SHP77 (cell line): ENCODE measurements at regions not wholly inside any gene's neighbourhood (a gene's known extent, or its start where the extent isn't known, plus 50 kb on each side); places are given as distances from the start of the nearest gene placed in this dataset.
A peak's percentile ranks its signal among the peaks of the same experiment; 100 is the strongest.

Experiments used
- DNase-seq, 2 experiments: peaks; one replicate each; lab custom pipeline; 2025; lab: John Stamatoyannopoulos, UW

GRCh38 chr4:149928507-149928906 is 112.9 kb upstream of the IQCM start:
- DNase-seq = no peak

DNA sequence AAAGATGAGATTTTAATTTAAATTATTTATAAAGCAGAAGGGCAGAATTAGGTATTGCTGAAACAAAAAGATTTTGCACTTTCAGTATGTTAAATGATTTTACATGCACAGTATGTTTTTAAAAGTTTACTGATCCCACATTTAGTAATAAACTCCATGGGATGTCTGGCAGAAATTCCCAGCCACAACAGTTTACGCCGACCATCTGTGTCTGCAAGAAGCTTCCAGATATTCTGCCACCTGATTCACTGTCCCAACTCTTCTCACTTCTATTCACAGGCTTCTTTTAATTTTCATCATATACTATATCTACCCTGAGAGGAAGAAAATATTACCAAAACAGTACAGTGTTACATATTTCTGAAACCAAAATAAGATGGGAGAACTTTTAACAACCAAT is 115.8 kb upstream of the IQCM start:
- no peak for DNase-seq

GRCh38 chr4:149932188-149932587 is 116.5 kb upstream of the IQCM start:
- DNase-seq = no peak

DNA sequence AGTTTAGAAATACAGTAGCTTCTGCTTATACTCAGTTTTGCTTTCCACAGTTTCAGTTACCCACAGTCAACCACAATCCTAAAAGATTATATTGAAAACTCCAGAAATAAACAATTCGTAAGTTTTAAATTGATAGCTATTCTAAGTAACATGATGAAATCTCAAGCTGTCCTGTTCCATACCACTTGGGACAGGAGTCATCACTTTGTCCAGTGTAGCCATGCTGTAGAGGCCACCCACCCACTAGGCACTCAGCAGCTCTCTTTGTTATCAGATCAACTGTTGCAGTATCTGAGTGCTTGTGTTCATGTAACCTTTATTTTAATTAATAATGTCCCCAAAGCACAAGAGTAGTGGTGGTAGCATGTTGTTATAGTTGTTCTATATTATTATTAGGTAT is 117.5 kb upstream of the IQCM start:
- DNase-seq = no peak

DNA sequence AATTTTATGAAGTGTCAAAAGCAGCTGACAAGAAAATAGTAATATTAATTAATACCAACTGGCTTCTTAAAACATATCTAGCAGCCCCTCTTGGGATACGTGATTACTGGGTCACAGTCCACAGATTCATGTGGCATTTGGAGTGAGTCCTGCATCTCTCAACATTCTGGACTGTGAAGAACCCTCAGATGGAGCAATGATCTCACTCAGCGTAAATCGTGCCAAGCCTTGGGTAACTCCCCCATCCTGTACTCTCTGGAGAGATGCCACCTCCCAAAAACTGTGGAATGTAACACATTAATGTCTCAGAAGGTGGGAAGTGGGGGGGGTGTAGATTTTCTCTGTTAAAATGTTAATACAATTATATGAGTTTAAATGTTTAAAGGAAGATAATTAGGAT is 118.2 kb upstream of the IQCM start:
- no peak for DNase-seq

GRCh38 chr4:149949381-149949780 is 128.9 kb upstream of the DCLK2 start:
- DNase-seq = no peak

GRCh38 chr4:149951152-149951900 is 126.9 kb upstream of the DCLK2 start:
- DNase-seq = no peak

GRCh38 chr4:149952101-149952500 is 126.1 kb upstream of the DCLK2 start:
- no peak for DNase-seq

GRCh38 chr4:149952716-149953115 is 125.5 kb upstream of the DCLK2 start:
- no peak for DNase-seq

- DNase-seq = no peak
Measured at GRCh38 chr4:149955780-149956390, 122.4 kb upstream of the DCLK2 start.

- DNase-seq = no peak
Measured at GRCh38 chr4:149956678-149957077, 121.6 kb upstream of the DCLK2 start.

DNA sequence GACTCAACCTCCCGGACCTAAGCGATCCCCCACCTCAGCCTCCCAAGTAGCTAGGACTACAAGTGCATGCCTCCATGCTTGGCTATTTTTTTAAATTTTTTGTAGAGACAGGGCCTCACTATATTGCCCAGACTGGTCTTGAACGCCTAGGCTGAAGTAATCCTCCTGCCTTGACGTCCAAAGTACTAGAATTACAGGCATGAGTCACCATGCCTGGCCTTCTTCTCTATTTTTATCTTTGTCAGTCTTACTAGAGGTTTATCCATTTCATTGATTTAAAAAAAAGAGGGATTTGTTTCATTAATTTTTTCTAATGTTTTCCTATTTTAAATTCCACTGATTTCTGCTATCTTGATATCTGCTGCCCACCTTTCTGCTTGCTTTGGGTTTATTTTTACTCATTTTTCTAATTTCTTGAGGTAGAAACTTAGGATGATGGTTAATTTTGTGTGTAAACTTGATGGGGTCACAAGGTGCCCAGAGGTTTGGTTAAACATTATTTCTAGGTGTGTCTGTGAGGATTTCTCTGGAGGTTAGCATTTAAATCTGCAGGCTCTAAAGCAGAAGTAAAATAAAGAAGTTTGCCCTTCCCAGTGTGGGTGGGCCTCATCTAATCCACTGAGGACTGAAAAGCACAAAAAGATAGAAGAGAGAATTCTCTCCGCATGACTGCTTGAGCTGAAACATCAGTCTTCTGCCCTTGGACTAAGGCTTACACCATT is 116.2 kb upstream of the DCLK2 start:
- no peak for DNase-seq

DNA sequence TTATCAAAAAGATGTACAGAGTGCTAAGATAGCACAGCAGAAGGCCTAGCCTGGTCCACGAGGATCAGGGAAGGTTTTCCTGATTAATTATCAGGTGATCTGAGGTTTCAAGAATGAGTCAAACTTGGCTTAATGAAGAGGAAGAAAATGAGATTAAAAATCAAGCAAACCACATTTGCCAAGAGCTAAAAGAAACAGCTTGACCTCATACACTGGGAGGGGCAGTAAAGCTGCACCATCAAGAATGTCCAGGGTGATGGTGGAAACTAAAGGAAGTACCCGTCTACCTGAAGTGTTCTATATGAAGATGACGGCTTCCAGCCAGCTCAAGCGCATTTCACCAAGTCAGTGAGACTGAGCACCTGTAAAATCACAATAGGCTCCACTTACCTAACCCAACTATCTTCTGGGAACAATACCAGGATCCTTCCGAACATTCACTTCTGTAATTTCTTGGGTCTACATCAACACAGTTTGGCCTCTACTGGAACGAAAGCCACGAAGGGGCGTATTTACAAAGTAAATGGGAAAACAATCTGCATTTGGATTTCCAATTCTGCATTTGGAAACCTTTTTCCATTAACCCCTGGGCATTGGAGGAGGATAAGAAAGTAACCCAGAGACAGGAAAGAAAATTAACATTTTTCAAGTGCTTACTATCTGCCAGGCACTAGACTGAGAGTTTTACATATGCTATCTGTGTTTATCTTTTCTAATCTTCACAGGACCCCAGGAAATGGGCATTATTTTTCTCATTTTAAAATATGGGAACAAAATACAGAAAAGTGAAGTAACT is 114.0 kb upstream of the DCLK2 start:
- no peak for DNase-seq

DNA sequence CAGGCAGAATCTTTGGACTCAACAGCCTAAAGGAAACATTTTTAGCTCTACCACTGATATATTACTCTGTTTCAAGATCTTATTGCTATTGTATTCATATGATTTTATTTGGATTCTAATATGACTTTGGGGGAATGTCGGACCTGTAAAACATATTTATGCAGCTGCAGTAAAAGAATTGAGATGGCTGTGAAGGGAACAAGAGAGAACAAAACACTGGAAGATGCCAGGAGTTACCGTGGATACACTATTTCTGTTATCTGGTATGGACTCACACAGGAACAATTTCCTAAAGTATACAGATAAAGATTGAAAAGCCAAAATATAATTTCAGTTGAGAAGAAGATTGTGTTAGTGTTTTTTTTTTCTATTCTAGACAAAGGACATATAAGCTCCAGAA is 113.0 kb upstream of the DCLK2 start:
- no peak for DNase-seq

- DNase-seq = no peak
Measured at GRCh38 chr4:149972407-149972806, 105.8 kb upstream of the DCLK2 start.

DNA sequence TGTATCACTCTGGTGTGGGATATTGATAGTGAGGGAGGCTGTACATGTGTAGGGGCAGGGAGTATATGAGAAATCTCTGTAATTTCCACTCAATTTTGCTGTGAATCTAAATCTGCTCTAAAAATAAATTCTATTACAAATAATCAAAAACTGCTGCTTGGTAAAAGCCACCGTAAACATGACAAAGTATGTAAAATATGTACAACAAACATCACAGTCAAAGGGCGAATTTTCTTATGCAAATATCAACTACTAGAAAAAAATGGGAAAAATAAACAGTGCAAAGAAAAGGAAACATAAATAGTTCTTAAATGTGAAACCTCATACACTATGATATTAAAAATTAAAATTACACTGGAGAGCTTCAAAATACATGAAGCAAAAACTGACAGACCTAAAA is 105.1 kb upstream of the DCLK2 start:
- DNase-seq = no peak

DNA sequence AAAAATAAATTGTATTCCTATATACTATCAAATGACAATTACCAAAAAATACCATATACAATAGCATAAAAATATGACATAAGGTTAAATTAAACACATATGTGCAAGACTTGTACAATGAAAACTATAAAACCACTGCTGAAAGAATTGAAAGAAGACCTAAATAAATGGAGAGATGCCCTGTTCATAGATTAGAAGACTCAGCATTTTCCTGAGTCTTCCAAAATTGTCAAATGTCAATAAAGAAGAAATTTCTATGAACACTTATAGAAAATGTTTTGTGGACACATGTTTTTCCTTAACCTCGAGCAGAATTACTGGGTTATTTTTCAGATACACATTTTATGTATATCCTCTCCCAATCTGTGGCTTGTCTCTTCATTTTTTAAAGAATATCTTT is 103.1 kb upstream of the DCLK2 start:
- DNase-seq = no peak

DNA sequence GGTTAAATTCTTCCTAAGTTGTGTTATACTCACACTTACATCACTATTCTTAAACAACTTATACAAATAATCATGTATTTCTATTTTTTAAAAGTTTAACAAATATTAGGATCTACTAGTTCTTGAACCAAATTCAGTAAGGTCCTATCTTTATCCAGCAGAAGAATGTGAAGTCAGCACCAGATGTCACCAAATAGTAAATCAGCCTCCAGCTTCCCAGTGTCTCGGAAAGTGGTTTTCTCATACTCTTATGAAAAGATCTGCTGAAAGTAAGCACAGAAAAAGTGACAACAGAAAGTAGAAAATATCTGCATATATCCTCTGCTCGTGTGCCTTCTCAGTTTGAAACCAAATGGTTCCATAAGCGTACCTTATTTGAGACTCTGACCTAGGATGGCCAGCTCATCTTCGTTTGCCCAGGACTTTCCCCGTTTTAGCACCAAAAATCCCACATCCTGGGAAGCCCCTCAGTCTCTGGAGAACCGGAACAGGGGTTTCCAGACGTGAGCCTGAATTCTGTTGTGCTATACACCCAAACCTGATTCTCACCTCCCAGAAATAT is 98.0 kb upstream of the DCLK2 start:
- no peak for DNase-seq

GRCh38 chr4:149980941-149981340 is 97.3 kb upstream of the DCLK2 start:
- peak in 1 of 2 experiments; percentile 24 for DNase-seq

DNA sequence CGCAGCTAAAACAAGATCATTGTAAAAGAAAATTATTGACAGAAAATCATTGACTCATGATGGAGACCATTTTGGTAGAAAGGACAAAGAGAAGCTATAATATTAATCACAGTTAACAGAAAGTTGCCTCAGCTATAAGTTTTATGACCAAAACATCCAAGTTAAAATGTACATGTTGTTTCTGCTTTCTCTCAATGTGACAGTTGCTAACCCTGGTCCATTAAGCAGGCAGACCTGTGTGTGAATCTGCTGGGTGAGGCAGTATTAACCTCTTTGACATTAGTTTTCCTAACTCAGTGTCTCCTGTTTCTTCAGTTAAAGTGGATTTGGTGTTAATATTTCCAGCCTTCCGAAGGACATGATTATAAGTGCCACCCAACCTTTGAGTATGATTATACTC is 94.8 kb upstream of the DCLK2 start:
- no peak for DNase-seq

GRCh38 chr4:149983931-149984330 is 94.3 kb upstream of the DCLK2 start:
- DNase-seq = no peak

GRCh38 chr4:149985981-149986380 is 92.3 kb upstream of the DCLK2 start:
- no peak for DNase-seq
